ENCODE measurements at regions not wholly inside any gene's neighbourhood (a gene's known extent, or its start where the extent isn't known, plus 50 kb on each side); places are given as distances from the start of the nearest gene placed in this dataset.

- DNase-seq = no peak
Observed at GRCh38 chr7:22909917-22910316, 87.3 kb upstream of the TOMM7 start.

GRCh38 chr7:22907805-22908204 is 85.2 kb upstream of the TOMM7 start:
- DNase-seq = no peak

GRCh38 chr7:22900784-22901183 is 78.1 kb upstream of the TOMM7 start:
- no peak for DNase-seq

GRCh38 chr7:22900101-22900500 is 77.5 kb upstream of the TOMM7 start:
- no peak for DNase-seq

- no peak for DNase-seq
Observed at GRCh38 chr7:22896917-22897316, 74.3 kb upstream of the TOMM7 start.

- no peak for DNase-seq
Observed at GRCh38 chr7:22895828-22896165, 73.1 kb upstream of the TOMM7 start.

- DNase-seq = no peak
Observed at GRCh38 chr7:22895140-22895827, 72.6 kb upstream of the TOMM7 start.

GRCh38 chr7:22894546-22894945 is 71.9 kb upstream of the TOMM7 start:
- DNase-seq = no peak

- DNase-seq = no peak
Observed at GRCh38 chr7:22890773-22891172, 68.1 kb upstream of the TOMM7 start.

- no peak for DNase-seq
Observed at GRCh38 chr7:22885797-22886261, 63.2 kb upstream of the TOMM7 start.

GRCh38 chr7:22884911-22885788 is 62.5 kb upstream of the TOMM7 start:
- no peak for DNase-seq

GRCh38 chr7:22882106-22882505 is 59.5 kb upstream of the TOMM7 start:
- DNase-seq = no peak

- DNase-seq = no peak
Observed at GRCh38 chr7:22879709-22880306, 57.2 kb upstream of the TOMM7 start.

GRCh38 chr7:22879280-22879679 is 56.6 kb upstream of the TOMM7 start:
- no peak for DNase-seq

- DNase-seq = no peak
Observed at GRCh38 chr7:22876986-22877729, 54.5 kb upstream of the TOMM7 start.

GRCh38 chr7:22875470-22875869 is 52.8 kb upstream of the TOMM7 start:
- no peak for DNase-seq

- DNase-seq = no peak
Observed at GRCh38 chr7:22874904-22875303, 52.3 kb upstream of the TOMM7 start.
